WTC11 (cell line): ENCODE measurements at regions not wholly inside any gene's neighbourhood (a gene's known extent, or its start where the extent isn't known, plus 50 kb on each side); places are given as distances from the start of the nearest gene placed in this dataset.

Experiments
- ATAC-seq: fragments of 200-7000 bp; cut with Tn5 transposase; 2 replicates; pipeline ENCODE4 v1.10.0; 2021; ENCODE audit warnings: mild to moderate bottlenecking, moderate library complexity
- CTCF ChIA-PET: fragments of 300-600 bp; sonication (Branson Sonifier 250); formaldehyde crosslinking; loops from one replicate; lab custom pipeline; 2021; ENCODE audit warnings: antibody characterized with exemption; lab: Charles Lee
- POLR2A ChIA-PET: fragments of 350-600 bp; sonication (Branson Sonifier 250); formaldehyde crosslinking; loops from one replicate; lab custom pipeline; 2021; ENCODE audit warnings: antibody characterized with exemption; lab: Charles Lee
- DNase-seq: peaks from one replicate; pipeline ENCODE4 v3.0.0; 2021; ENCODE audit warnings: low spot score
- H3K27ac Mint-ChIP-seq: 2 replicates; pipeline ENCODE4 v1.8.0; 2021; ENCODE audit warnings: mixed read lengths
- H3K27me3 Mint-ChIP-seq: 2 replicates; pipeline ENCODE4 v1.8.0; 2021; ENCODE audit warnings: low read depth, mild to moderate bottlenecking, moderate library complexity, mixed read lengths
- H3K36me3 Mint-ChIP-seq: 2 replicates; pipeline ENCODE4 v1.8.0; 2021; ENCODE audit warnings: mixed read lengths
- H3K4me1 Mint-ChIP-seq: 2 replicates; pipeline ENCODE4 v1.8.0; 2022; ENCODE audit warnings: mixed read lengths
- H3K4me3 Mint-ChIP-seq: 2 replicates; pipeline ENCODE4 v1.8.0; 2021; ENCODE audit warnings: mild to moderate bottlenecking, moderate library complexity, mixed read lengths
- H3K9me3 Mint-ChIP-seq: 2 replicates; pipeline ENCODE4 v1.8.0; 2021; ENCODE audit warnings: mixed read lengths
- ATF1 ChIP-seq: sonication (generic); formaldehyde crosslinking; IDR thresholded peaks from 2 replicates; pipeline ENCODE4 v1.8.1; 2023; ENCODE audit warnings: mild to moderate bottlenecking, moderate library complexity, missing genetic modification reagents
- ESRRA ChIP-seq: sonication (generic); formaldehyde crosslinking; IDR thresholded peaks from 2 replicates; pipeline ENCODE4 v1.8.1; 2022; ENCODE audit warnings: mild to moderate bottlenecking, missing genetic modification reagents, borderline replicate concordance
- FOXJ3 ChIP-seq: sonication (generic); formaldehyde crosslinking; IDR thresholded peaks from 2 replicates; pipeline ENCODE4 v1.9.0; 2021; ENCODE audit warnings: missing genetic modification reagents, mild to moderate bottlenecking, borderline replicate concordance
- FOXK1 ChIP-seq: sonication (generic); formaldehyde crosslinking; IDR thresholded peaks from 2 replicates; pipeline ENCODE4 v1.8.0; 2022; ENCODE audit warnings: mild to moderate bottlenecking, moderate library complexity, missing genetic modification reagents
- FOXP1 ChIP-seq: sonication (generic); formaldehyde crosslinking; IDR thresholded peaks from 2 replicates; pipeline ENCODE4 v1.8.0; 2022; ENCODE audit warnings: missing genetic modification reagents, mild to moderate bottlenecking, moderate library complexity, borderline replicate concordance
- GTF2I ChIP-seq: fragments of 250-450 bp; sonication (Bioruptor Pico); conservative IDR thresholded peaks from 2 replicates; pipeline ENCODE4 v1.4.0; 2021; ENCODE audit warnings: mild to moderate bottlenecking
- HMGA2 ChIP-seq: fragments of 250-450 bp; sonication (Bioruptor Pico); IDR thresholded peaks from 2 replicates; pipeline ENCODE4 v1.4.0; 2021; ENCODE audit warnings: mild to moderate bottlenecking, moderate library complexity
- MYBL2 ChIP-seq: sonication (generic); formaldehyde crosslinking; IDR thresholded peaks from 2 replicates; pipeline ENCODE4 v1.8.1; 2023; ENCODE audit warnings: mild to moderate bottlenecking, moderate library complexity, missing genetic modification reagents
- NFYB ChIP-seq: sonication (generic); formaldehyde crosslinking; conservative IDR thresholded peaks from 2 replicates; pipeline ENCODE4 v1.8.0; 2022; ENCODE audit warnings: low read depth, missing genetic modification reagents
- NR2C2 ChIP-seq: sonication (generic); formaldehyde crosslinking; IDR thresholded peaks from 2 replicates; pipeline ENCODE4 v1.8.0; 2022; ENCODE audit warnings: mild to moderate bottlenecking, missing genetic modification reagents
- RELA ChIP-seq: sonication (generic); formaldehyde crosslinking; IDR thresholded peaks from 2 replicates; pipeline ENCODE4 v1.8.1; 2022; ENCODE audit warnings: missing genetic modification reagents, mild to moderate bottlenecking, borderline replicate concordance
- RORB ChIP-seq: fragments of 250-450 bp; sonication (Bioruptor Pico); IDR thresholded peaks from 2 replicates; pipeline ENCODE4 v1.9.0; 2021; ENCODE audit warnings: mild to moderate bottlenecking
- SMAD3 ChIP-seq: sonication (generic); formaldehyde crosslinking; IDR thresholded peaks from 2 replicates; pipeline ENCODE4 v1.8.0; 2022; ENCODE audit warnings: missing genetic modification reagents, mild to moderate bottlenecking, borderline replicate concordance
- TEAD1 ChIP-seq: sonication (generic); formaldehyde crosslinking; IDR thresholded peaks from 2 replicates; pipeline ENCODE4 v1.8.0; 2022; ENCODE audit warnings: mild to moderate bottlenecking, missing genetic modification reagents
- TEAD4 ChIP-seq: sonication (generic); formaldehyde crosslinking; IDR thresholded peaks from 2 replicates; pipeline ENCODE4 v1.8.0; 2022; ENCODE audit warnings: mild to moderate bottlenecking, missing genetic modification reagents
- TP53 ChIP-seq: sonication (generic); formaldehyde crosslinking; IDR thresholded peaks from 2 replicates; pipeline ENCODE4 v1.8.1; 2023; ENCODE audit warnings: mild to moderate bottlenecking, missing genetic modification reagents
- TF ChIP-seq, protein P1 (sequence below): sonication (generic); formaldehyde crosslinking; conservative IDR thresholded peaks from 2 replicates; pipeline ENCODE4 v1.8.1; 2022; ENCODE audit warnings: mild to moderate bottlenecking, missing genetic modification reagents
- TF ChIP-seq, protein P2 (sequence below): sonication (generic); formaldehyde crosslinking; IDR thresholded peaks from 2 replicates; pipeline ENCODE4 v1.8.0; 2022; ENCODE audit warnings: mild to moderate bottlenecking, missing genetic modification reagents
- TF ChIP-seq, protein P3 (sequence below): sonication (generic); formaldehyde crosslinking; conservative IDR thresholded peaks from 2 replicates; pipeline ENCODE4 v1.8.1; 2023; ENCODE audit warnings: mild to moderate bottlenecking, low read depth, missing genetic modification reagents, moderate library complexity
- TF ChIP-seq, protein P4 (sequence below): sonication (generic); formaldehyde crosslinking; IDR thresholded peaks from 2 replicates; pipeline ENCODE4 v1.8.1; 2023; ENCODE audit warnings: mild to moderate bottlenecking, missing genetic modification reagents

DNA sequence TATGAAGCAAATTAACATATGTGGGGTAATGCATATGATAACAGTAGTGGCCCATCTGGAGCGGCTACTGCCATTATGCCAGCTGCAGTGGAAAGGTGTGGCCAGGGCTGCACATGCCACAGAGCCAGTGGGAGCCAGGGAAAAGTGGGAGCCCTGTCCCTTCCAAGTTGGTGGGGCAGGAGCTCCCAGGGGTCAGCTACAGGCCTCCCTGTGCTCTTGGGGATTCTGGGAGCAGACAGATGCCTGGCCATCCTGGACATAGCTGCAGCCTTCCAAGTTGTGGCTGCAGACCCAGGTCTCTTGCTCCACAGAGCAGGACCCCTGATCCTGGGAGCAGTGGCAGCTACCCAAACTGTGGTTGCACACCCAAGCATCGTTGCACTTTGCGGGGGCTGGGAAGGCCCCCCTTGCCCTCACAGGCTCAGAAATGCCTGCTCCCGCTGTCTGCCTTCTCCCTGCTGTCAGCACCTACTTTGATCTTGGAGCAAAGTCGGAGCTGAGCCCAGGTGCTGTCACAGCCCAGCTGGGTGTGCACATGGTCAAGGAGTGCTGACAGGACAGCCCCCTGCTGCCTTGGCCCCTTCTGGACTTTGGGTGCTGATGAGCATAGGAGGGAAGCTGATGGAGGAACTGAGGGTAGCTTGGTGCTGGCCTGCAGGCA, 67.8 kb downstream of the NAA11 start:
- H3K27ac Mint-ChIP-seq: no peak overlapping the region
- DNase-seq (no peak), ATAC-seq (no peak)
- H3K9me3 Mint-ChIP-seq: peaks cover 3% of the 10 kb centered on the region; the same call in 1 of the 2 replicates
- H3K4me3 Mint-ChIP-seq: no peak overlapping the region
- ChIA-PET CTCF (no interaction called here), POLR2A (no interaction called here)
- no peaks in the 10 kb centered on the region for H3K27me3 Mint-ChIP-seq
- TF ChIP-seq FOXP1 (CRISPR knock-in tag): no peak
- no peak for TF ChIP-seq HMGA2 (CRISPR knock-in tag)
- no peak for TF ChIP-seq TEAD1 (CRISPR knock-in tag)
- TF ChIP-seq RELA (CRISPR knock-in tag): no peak
- TF ChIP-seq, protein P1, sequence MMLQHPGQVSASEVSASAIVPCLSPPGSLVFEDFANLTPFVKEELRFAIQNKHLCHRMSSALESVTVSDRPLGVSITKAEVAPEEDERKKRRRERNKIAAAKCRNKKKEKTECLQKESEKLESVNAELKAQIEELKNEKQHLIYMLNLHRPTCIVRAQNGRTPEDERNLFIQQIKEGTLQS: no peak
- TF ChIP-seq TP53 (CRISPR knock-in tag): no peak
- TF ChIP-seq, protein P2, sequence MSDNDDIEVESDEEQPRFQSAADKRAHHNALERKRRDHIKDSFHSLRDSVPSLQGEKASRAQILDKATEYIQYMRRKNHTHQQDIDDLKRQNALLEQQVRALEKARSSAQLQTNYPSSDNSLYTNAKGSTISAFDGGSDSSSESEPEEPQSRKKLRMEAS: no peak
- no peak for TF ChIP-seq NFYB (CRISPR knock-in tag)
- no peak for TF ChIP-seq ATF1 (CRISPR knock-in tag)
- no peak for TF ChIP-seq NR2C2
- no peak for TF ChIP-seq ESRRA (CRISPR knock-in tag)
- TF ChIP-seq, protein P3, sequence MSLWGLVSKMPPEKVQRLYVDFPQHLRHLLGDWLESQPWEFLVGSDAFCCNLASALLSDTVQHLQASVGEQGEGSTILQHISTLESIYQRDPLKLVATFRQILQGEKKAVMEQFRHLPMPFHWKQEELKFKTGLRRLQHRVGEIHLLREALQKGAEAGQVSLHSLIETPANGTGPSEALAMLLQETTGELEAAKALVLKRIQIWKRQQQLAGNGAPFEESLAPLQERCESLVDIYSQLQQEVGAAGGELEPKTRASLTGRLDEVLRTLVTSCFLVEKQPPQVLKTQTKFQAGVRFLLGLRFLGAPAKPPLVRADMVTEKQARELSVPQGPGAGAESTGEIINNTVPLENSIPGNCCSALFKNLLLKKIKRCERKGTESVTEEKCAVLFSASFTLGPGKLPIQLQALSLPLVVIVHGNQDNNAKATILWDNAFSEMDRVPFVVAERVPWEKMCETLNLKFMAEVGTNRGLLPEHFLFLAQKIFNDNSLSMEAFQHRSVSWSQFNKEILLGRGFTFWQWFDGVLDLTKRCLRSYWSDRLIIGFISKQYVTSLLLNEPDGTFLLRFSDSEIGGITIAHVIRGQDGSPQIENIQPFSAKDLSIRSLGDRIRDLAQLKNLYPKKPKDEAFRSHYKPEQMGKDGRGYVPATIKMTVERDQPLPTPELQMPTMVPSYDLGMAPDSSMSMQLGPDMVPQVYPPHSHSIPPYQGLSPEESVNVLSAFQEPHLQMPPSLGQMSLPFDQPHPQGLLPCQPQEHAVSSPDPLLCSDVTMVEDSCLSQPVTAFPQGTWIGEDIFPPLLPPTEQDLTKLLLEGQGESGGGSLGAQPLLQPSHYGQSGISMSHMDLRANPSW: no peak
- TF ChIP-seq MYBL2 (CRISPR knock-in tag): no peak
- TF ChIP-seq, all 79 proteins: peak for 0
- Mint-ChIP-seq H3K36me3 (peaks cover 3% of the 10 kb centered on the region; the same call in 1 of the 2 replicates), H3K4me1 (peaks cover 3% of the 10 kb centered on the region; the same call in 1 of the 2 replicates)

DNA sequence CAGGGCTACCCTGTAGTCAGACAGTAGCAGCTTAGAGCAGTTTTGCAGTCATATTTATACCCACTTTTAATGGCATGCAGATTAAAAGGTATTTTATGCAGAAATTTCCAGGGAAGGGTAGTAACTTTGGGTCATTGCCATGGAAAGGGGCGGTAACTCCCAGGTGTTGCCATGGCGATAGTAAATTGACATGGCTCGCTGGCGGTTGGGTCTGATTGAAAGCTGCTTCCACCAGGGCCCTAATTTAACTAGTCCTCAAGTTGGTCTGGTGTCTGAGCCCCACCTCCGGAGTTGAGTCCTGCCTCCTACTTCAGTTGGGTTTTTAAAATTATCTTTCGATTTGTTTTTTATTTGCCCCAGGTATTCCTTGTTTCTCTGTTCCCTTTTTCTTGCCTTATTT, 70.1 kb downstream of the NAA11 start:
- DNase-seq (peak; percentile 59), ATAC-seq (peak; percentile 94)
- H3K36me3 Mint-ChIP-seq: peaks cover 3% of the 10 kb centered on the region; the same call in 1 of the 2 replicates
- ChIA-PET CTCF (interaction anchor here (1.0 to 1.1 kb wide), 2 partner anchors 13 to 42 kb away, joined by 3 read pairs; no protein-coding TSS in a partner anchor), POLR2A (no interaction called here)
- no peak overlapping the region for H3K4me3 Mint-ChIP-seq
- H3K9me3 Mint-ChIP-seq: peaks cover 13% of the 10 kb centered on the region
- H3K27me3 Mint-ChIP-seq: no peaks in the 10 kb centered on the region
- TF ChIP-seq, protein P4, sequence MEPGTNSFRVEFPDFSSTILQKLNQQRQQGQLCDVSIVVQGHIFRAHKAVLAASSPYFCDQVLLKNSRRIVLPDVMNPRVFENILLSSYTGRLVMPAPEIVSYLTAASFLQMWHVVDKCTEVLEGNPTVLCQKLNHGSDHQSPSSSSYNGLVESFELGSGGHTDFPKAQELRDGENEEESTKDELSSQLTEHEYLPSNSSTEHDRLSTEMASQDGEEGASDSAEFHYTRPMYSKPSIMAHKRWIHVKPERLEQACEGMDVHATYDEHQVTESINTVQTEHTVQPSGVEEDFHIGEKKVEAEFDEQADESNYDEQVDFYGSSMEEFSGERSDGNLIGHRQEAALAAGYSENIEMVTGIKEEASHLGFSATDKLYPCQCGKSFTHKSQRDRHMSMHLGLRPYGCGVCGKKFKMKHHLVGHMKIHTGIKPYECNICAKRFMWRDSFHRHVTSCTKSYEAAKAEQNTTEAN (CRISPR knock-in tag): no peak
- TF ChIP-seq TEAD4 (CRISPR knock-in tag) (no peak), ATF1 (CRISPR knock-in tag) (no peak), FOXJ3 (no peak), RORB (no peak), SMAD3 (CRISPR knock-in tag) (no peak), FOXK1 (CRISPR knock-in tag) (no peak), GTF2I (CRISPR knock-in tag) (no peak)
- TF ChIP-seq, protein P1: no peak
- peaks cover 3% of the 10 kb centered on the region; the same call in 1 of the 2 replicates for H3K4me1 Mint-ChIP-seq
- H3K27ac Mint-ChIP-seq: no peak overlapping the region
